Pancreas (tissue), 10 donors: ENCODE measurements at regions not wholly inside any gene's neighbourhood (a gene's known extent, or its start where the extent isn't known, plus 50 kb on each side); places are given as distances from the start of the nearest gene placed in this dataset.

Source experiments
- ATAC-seq, 4 donors: fragments of 200-7000 bp; cut with Tn5 transposase; one replicate each; pipeline versions ENCODE4 v1.8.0 to v1.9.1; 2020; ENCODE audit warnings: mild to moderate bottlenecking in 4 of 4, moderate library complexity in 4 of 4
- DNase-seq, 6 donors: peaks; one replicate each; pipeline ENCODE4 v3.0.0-alpha.2; 2020
- FAIRE-seq: peaks from 2 replicates; lab custom pipeline; 2012; peaks lifted over from hg19 to GRCh38; lab: Jason Lieb, UNC
- H3K27ac ChIP-seq, 4 donors: fragments of 200-600 bp; sonication (generic); 1 replicate in 3 of 4; 2 replicates in 1 of 4; pipeline versions ENCODE4 v1.5.0 to v1.8.0; 2020
- H3K27me3 ChIP-seq, 4 donors: fragments of 200-600 bp; one replicate each; pipeline ENCODE4 v1.8.0; 2021
- H3K36me3 ChIP-seq, 3 donors: fragments of 200-600 bp; sonication (generic) in 1 of 3; one replicate each; pipeline versions ENCODE4 v1.5.0 to v1.8.0; 2020 to 2021
- H3K4me1 ChIP-seq, 3 donors: fragments of 200-600 bp; one replicate each; pipeline ENCODE4 v1.8.0; 2021
- H3K4me3 ChIP-seq, 4 donors: fragments of 200-600 bp; sonication (generic) in 2 of 4; one replicate each; pipeline versions ENCODE4 v1.5.0 to v1.8.0; 2020 to 2021
- H3K9me3 ChIP-seq, 4 donors: fragments of 200-600 bp; one replicate each; pipeline ENCODE4 v1.8.0; 2021
- CTCF ChIP-seq, 4 donors: fragments of 200-600 bp; sonication (generic) in 3 of 4; IDR thresholded peaks; one replicate each; pipeline versions ENCODE4 v1.5.0 to v1.8.0; 2021; ENCODE audit warnings: antibody characterized with exemption in 4 of 4
- WGBS, 2 donors: extraction: QIAGEN DNeasy Blood & Tissue Kit; methylation state at CpG; one replicate each; pipeline ENCODE4 v1.1.7; 2013; 5-methylcytosine and 5-hydroxymethylcytosine counted together
- intact Hi-C, 3 donors: fragments of 100-400 bp; cut with DNase I; formaldehyde crosslinking; loops; one replicate each; pipeline versions ENCODE4 v1.11.1 to v1.14.2; 2022
- donor health status: healthy with polysubstance abuse.
- donor health status: DM: no; HTN: no; CAD: no; lungs with moderate emphysema.
- donor health status: DM: no; HTN: no; CAD: no.
- donor health status: control.
- donor health status: control.
- donor health status: Bipolar disorder and iron deficiency.
- donor health status: DM: yes; HTN: yes; CAD: no.
- donor health status: DM: no; HTN: no; CAD: no.
- donor health status: DM: no; HTN: no; CAD: no.
- donor health status: DM: yes; HTN: yes; CAD: no.

DNA sequence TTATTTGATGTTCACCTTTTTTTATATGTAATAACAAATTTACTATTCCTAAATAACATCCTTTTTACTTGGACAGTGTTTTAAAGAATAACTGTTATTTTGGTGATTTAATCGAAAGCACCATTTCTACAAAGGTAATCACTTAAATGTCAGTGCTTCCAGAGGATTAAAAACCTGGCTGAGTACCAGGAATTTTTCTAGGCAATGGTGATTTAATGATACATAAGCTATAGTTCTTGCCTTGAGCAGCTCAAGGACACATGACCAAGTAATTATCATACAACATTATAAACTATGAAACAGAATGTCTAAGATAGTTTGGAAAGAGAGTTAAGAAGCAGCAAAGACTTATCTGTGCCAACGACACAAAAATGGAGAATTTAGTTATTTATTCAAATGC is 1291.9 kb upstream of the TENM3 start:
- no peak for FAIRE-seq
- TF ChIP-seq CTCF (IDR thresholded peaks at IDR 0.05), result no peak
- ATAC-seq, result no peak
- H3K9me3 ChIP-seq, result no peaks in the 10 kb centered on the region
- no peaks in the 10 kb centered on the region for H3K4me1 ChIP-seq
- no peak overlapping the region for H3K27ac ChIP-seq
- H3K4me3 ChIP-seq, result no peak overlapping the region
- H3K36me3 ChIP-seq, result no peaks in the 10 kb centered on the region
- no peak for DNase-seq
- intact Hi-C loops, result no loop called here
- H3K27me3 ChIP-seq, result no peaks in the 10 kb centered on the region
- WGBS, 2 donors, result 67 to 77% methylated on average over 2 of the region's 2 CpGs

- no peaks in the 10 kb centered on the region for H3K27me3 ChIP-seq
- H3K27ac ChIP-seq, result no peak overlapping the region
- no peaks in the 10 kb centered on the region for H3K9me3 ChIP-seq
- intact Hi-C loops, result no loop called here
- 70 to 84% methylated on average over 4 of the region's 4 CpGs for WGBS, 2 donors
- DNase-seq, result no peak
- no peak for TF ChIP-seq CTCF (IDR thresholded peaks at IDR 0.05)
- no peak for ATAC-seq
- no peaks in the 10 kb centered on the region for H3K4me1 ChIP-seq
- FAIRE-seq, result no peak
- H3K4me3 ChIP-seq, result no peak overlapping the region
- no peaks in the 10 kb centered on the region for H3K36me3 ChIP-seq
Observed at GRCh38 chr4:180953572-180953971, 1289.6 kb upstream of the TENM3 start.

GRCh38 chr4:180960743-180961401 is 1282.3 kb upstream of the TENM3 start:
- no peak for FAIRE-seq
- peak in 1 of 4 donors; percentile 27 for ATAC-seq
- TF ChIP-seq CTCF (IDR thresholded peaks at IDR 0.05), result no peak

GRCh38 chr4:180962268-180962667 is 1280.9 kb upstream of the TENM3 start:
- TF ChIP-seq CTCF (IDR thresholded peaks at IDR 0.05), result no peak
- Histone ChIP-seq H3K36me3 (no peaks in the 10 kb centered on the region), H3K27ac (no peak overlapping the region), H3K4me3 (no peak overlapping the region), H3K4me1 (no peaks in the 10 kb centered on the region), H3K9me3 (no peaks in the 10 kb centered on the region), H3K27me3 (no peaks in the 10 kb centered on the region)
- intact Hi-C loops, result no loop called here
- FAIRE-seq (no peak), DNase-seq (no peak), ATAC-seq (no peak)
- 45 to 50% methylated on average over 3 of the region's 3 CpGs for WGBS, 2 donors

More at GRCh38 chr4:180960743-180961401, 1282.3 kb upstream of the TENM3 start:
- intact Hi-C loops, result no loop called here
- no peak for DNase-seq
- no peaks in the 10 kb centered on the region for H3K9me3 ChIP-seq
- no peaks in the 10 kb centered on the region for H3K4me1 ChIP-seq
- no peak overlapping the region for H3K4me3 ChIP-seq
- WGBS, 2 donors, result 53 to 60% methylated on average over 4 of the region's 4 CpGs
- no peaks in the 10 kb centered on the region for H3K27me3 ChIP-seq
- H3K27ac ChIP-seq, result no peak overlapping the region
- no peaks in the 10 kb centered on the region for H3K36me3 ChIP-seq

DNA sequence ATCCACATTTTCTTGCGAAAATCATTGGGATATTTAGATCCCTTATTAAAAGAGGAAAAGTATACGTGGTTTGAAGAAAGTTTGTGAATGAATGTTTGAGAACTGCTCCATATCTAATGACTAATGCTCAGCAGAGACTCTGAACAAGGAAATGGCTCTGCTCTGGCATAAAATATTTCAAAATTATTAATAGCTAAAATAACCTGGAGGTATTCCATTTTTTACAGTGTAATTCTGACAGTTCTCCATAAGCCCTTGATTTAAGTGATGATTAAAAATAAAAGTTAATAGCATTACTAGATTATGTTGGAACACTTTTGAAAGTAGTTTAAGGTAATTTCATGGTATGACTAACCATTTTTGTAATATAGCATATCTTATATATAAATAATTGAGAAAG is 1276.9 kb upstream of the TENM3 start:
- H3K4me1 ChIP-seq, result no peaks in the 10 kb centered on the region
- H3K4me3 ChIP-seq, result no peak overlapping the region
- TF ChIP-seq CTCF (IDR thresholded peaks at IDR 0.05), result no peak
- FAIRE-seq (no peak), DNase-seq (no peak), ATAC-seq (no peak)
- H3K27me3 ChIP-seq, result no peaks in the 10 kb centered on the region
- intact Hi-C loops, result no loop called here
- no peak overlapping the region for H3K27ac ChIP-seq
- no peaks in the 10 kb centered on the region for H3K9me3 ChIP-seq
- H3K36me3 ChIP-seq, result no peaks in the 10 kb centered on the region
- 47 to 62% methylated on average over 2 of the region's 2 CpGs for WGBS, 2 donors
